ENCODE measurements at regions not wholly inside any gene's neighbourhood (a gene's known extent, or its start where the extent isn't known, plus 50 kb on each side); places are given as distances from the start of the nearest gene placed in this dataset.

- H2AFZ ChIP-seq (ENCODE audit: low read depth): no peak overlapping the region
- no peak for DNase-seq
- ChIA-PET POLR2A (no interaction called here), CTCF (no interaction called here)
- no peaks in the 10 kb centered on the region for H3K27me3 ChIP-seq (ENCODE audit: insufficient read depth)
- H3K4me1 ChIP-seq (ENCODE audit: control insufficient read depth in 1 of 2, insufficient read depth in 2 of 2, low read depth in 1 of 2, low read length in 1 of 2): peaks cover 0 to 7% of the 10 kb centered on the region in 2 experiments; a peak in 1 of 4 replicates
- H3K4me3 ChIP-seq (ENCODE audit: low read depth in 2 of 2, low read length in 1 of 2): no peak overlapping the region
- H3K79me2 ChIP-seq (ENCODE audit: insufficient read depth): no peaks in the 10 kb centered on the region
- no peak overlapping the region for H3K27ac ChIP-seq (ENCODE audit: low read depth in 2 of 2, low read length in 1 of 2)
- H3F3A ChIP-seq (replicated peaks; ENCODE audit: insufficient read depth): no peaks in the 10 kb centered on the region
- H3K9ac ChIP-seq: no peak overlapping the region
- TF ChIP-seq TEAD4 (IDR thresholded peaks at IDR 0.05; ENCODE audit: borderline replicate concordance, insufficient read depth) (no peak), SIN3A (IDR thresholded peaks at IDR 0.05; ENCODE audit: borderline replicate concordance, low read depth, low read length) (no peak), CHD2 (IDR thresholded peaks at IDR 0.05; ENCODE audit: low read length, partially characterized antibody) (no peak), RAD21 (IDR thresholded peaks at IDR 0.05; ENCODE audit: low read length) (no peak), FOXJ3 (CRISPR knock-in tag; IDR thresholded peaks at IDR 0.05) (no peak), ZBTB33 (IDR thresholded peaks at IDR 0.05; ENCODE audit: borderline replicate concordance, low read depth) (no peak), TCF12 (IDR thresholded peaks at IDR 0.05) (no peak), MEF2A (IDR thresholded peaks at IDR 0.05; ENCODE audit: borderline replicate concordance, low read depth) (no peak), RXRA (IDR thresholded peaks at IDR 0.05; ENCODE audit: borderline replicate concordance, low read depth) (no peak), YY1 (IDR thresholded peaks at IDR 0.05; ENCODE audit: low read depth) (no peak), EZH2phosphoT487 (IDR thresholded peaks at IDR 0.05; ENCODE audit: borderline replicate concordance, low read depth) (no peak), REST (IDR thresholded peaks at IDR 0.05; ENCODE audit: low read depth, low read length) (no peak), FOSL2 (IDR thresholded peaks at IDR 0.05; ENCODE audit: borderline replicate concordance, low read depth) (no peak)
- TF ChIP-seq, protein P1, sequence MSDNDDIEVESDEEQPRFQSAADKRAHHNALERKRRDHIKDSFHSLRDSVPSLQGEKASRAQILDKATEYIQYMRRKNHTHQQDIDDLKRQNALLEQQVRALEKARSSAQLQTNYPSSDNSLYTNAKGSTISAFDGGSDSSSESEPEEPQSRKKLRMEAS (IDR thresholded peaks at IDR 0.05; ENCODE audit: low read depth): no peak
- TF ChIP-seq, protein P2, sequence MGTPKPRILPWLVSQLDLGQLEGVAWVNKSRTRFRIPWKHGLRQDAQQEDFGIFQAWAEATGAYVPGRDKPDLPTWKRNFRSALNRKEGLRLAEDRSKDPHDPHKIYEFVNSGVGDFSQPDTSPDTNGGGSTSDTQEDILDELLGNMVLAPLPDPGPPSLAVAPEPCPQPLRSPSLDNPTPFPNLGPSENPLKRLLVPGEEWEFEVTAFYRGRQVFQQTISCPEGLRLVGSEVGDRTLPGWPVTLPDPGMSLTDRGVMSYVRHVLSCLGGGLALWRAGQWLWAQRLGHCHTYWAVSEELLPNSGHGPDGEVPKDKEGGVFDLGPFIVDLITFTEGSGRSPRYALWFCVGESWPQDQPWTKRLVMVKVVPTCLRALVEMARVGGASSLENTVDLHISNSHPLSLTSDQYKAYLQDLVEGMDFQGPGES (IDR thresholded peaks at IDR 0.05; ENCODE audit: low read depth, low read length): no peak
- no peaks in the 10 kb centered on the region for H3K9me3 ChIP-seq
- H4K20me1 ChIP-seq (ENCODE audit: insufficient read depth): no peaks in the 10 kb centered on the region
- no peak overlapping the region for H3K4me2 ChIP-seq
- WGBS (ENCODE audit: low lambda C conversion rate): 79% methylated on average over 6 of the region's 6 CpGs
- no peaks in the 10 kb centered on the region for H3K9me2 ChIP-seq
- H3K36me3 ChIP-seq (replicated peaks in 1 of 2; ENCODE audit: control insufficient read depth in 1 of 2, insufficient read depth in 2 of 2, low read length in 1 of 2): no peaks in the 10 kb centered on the region
Measured at GRCh38 chr6:14689639-14690038, 556.2 kb upstream of the JARID2 start.

All from SK-N-SH (cell line).